22Rv1 (cell line): ENCODE measurements at regions not wholly inside any gene's neighbourhood (a gene's known extent, or its start where the extent isn't known, plus 50 kb on each side); places are given as distances from the start of the nearest gene placed in this dataset.

Experiments
- ZFX ChIP-seq: fragments of 450-650 bp; IDR thresholded peaks from 2 replicates; pipeline ENCODE4 v1.6.1; 2017; ENCODE audit warnings: antibody characterized with exemption, borderline replicate concordance
- TF ChIP-seq, protein P1 (sequence below): fragments of 450-650 bp; IDR thresholded peaks from 2 replicates; pipeline ENCODE4 v1.5.1; 2017; ENCODE audit warnings: mild to moderate bottlenecking

DNA sequence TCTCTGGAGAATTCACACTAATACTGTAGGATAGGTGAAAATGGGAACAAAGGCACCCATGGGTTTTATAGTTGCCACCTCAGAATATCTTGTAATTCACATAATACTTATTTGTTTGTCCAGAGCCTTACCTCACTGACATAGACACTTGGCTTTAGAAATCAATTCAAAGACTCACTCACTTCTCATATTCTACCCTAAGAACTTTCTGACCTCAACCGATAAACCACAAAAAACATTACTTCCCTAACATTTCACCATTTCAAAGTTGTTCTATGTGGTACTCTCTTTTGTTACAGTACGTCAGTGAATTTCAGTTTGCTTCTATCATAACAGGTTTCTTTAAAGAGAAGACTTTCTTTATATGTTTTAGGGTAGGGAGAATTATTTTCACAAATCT is 359.3 kb downstream of the IGSF11 start:
- TF ChIP-seq, protein P1, sequence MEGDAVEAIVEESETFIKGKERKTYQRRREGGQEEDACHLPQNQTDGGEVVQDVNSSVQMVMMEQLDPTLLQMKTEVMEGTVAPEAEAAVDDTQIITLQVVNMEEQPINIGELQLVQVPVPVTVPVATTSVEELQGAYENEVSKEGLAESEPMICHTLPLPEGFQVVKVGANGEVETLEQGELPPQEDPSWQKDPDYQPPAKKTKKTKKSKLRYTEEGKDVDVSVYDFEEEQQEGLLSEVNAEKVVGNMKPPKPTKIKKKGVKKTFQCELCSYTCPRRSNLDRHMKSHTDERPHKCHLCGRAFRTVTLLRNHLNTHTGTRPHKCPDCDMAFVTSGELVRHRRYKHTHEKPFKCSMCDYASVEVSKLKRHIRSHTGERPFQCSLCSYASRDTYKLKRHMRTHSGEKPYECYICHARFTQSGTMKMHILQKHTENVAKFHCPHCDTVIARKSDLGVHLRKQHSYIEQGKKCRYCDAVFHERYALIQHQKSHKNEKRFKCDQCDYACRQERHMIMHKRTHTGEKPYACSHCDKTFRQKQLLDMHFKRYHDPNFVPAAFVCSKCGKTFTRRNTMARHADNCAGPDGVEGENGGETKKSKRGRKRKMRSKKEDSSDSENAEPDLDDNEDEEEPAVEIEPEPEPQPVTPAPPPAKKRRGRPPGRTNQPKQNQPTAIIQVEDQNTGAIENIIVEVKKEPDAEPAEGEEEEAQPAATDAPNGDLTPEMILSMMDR: no peak
- no peak for TF ChIP-seq ZFX
